Transverse colon (tissue), 4 donors: ENCODE measurements at regions not wholly inside any gene's neighbourhood (a gene's known extent, or its start where the extent isn't known, plus 50 kb on each side); places are given as distances from the start of the nearest gene placed in this dataset.

Experiments used
- POLR2A ChIP-seq: fragments of 450-650 bp; IDR thresholded peaks from one replicate; pipeline ENCODE4 v1.6.1; 2016; ENCODE audit warnings: antibody characterized with exemption, mild to moderate bottlenecking, moderate library complexity
- POLR2AphosphoS5 ChIP-seq, 3 donors: sonication (generic); formaldehyde crosslinking; IDR thresholded peaks; one replicate each; pipeline ENCODE4 v1.6.1; 2016; ENCODE audit warnings: antibody characterized with exemption in 3 of 3
- TF ChIP-seq, protein P1 (sequence below), 5 experiments: fragments of 200-600 bp in 3 of 5; fragments of 450-650 bp in 2 of 5; sonication (generic) in 3 of 5; IDR thresholded peaks; 1 replicate in 2 of 5; 2 replicates in 3 of 5; pipeline ENCODE4 v1.5.1; 2016 to 2017; ENCODE audit warnings: antibody characterized with exemption in 5 of 5, inconsistent platforms in 3 of 5, mild to moderate bottlenecking in 2 of 5, moderate library complexity in 1 of 5

DNA sequence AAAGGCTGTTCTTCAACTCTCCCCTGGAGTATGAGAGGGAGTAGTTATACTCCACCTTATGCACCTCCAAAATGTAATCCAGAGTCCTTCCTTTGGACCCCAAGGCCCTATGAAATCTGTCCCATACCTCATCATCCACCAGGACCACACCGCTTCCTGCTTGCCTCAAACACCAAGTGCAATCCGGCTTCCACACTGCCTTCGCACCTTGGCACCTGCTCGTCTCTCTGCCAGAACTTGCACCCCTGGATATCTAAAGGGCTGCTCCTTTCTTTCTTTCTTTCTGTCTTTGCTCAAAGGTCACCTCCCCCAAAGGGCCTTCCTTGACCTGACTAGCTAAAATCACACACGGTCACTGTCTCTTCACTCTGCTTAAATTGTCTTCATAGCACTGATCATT lies 63.9 kb upstream of the SHB start:
- TF ChIP-seq, protein P1, sequence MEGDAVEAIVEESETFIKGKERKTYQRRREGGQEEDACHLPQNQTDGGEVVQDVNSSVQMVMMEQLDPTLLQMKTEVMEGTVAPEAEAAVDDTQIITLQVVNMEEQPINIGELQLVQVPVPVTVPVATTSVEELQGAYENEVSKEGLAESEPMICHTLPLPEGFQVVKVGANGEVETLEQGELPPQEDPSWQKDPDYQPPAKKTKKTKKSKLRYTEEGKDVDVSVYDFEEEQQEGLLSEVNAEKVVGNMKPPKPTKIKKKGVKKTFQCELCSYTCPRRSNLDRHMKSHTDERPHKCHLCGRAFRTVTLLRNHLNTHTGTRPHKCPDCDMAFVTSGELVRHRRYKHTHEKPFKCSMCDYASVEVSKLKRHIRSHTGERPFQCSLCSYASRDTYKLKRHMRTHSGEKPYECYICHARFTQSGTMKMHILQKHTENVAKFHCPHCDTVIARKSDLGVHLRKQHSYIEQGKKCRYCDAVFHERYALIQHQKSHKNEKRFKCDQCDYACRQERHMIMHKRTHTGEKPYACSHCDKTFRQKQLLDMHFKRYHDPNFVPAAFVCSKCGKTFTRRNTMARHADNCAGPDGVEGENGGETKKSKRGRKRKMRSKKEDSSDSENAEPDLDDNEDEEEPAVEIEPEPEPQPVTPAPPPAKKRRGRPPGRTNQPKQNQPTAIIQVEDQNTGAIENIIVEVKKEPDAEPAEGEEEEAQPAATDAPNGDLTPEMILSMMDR (IDR thresholded peaks at IDR 0.05), result no peak
- TF ChIP-seq POLR2AphosphoS5 (IDR thresholded peaks at IDR 0.05) (no peak), POLR2A (no peak)
